Retinal pigment epithelial cell (primary cell): ENCODE measurements at regions not wholly inside any gene's neighbourhood (a gene's known extent, or its start where the extent isn't known, plus 50 kb on each side); places are given as distances from the start of the nearest gene placed in this dataset.
A peak's percentile ranks its signal among the peaks of the same experiment; 100 is the strongest.

Experiments
- DNase-seq: peaks from one replicate; pipeline ENCODE4 v3.0.0-alpha.2; 2010; ENCODE audit warnings: low read depth
- H3K4me3 ChIP-seq: 2 replicates; pipeline ENCODE4 v1.5.1; 2011; ENCODE audit warnings: mild to moderate bottlenecking, low read length, control low read depth, moderate library complexity
- TF ChIP-seq, protein P1 (sequence below): conservative IDR thresholded peaks from 2 replicates; pipeline ENCODE4 v1.5.1; 2011; ENCODE audit warnings: low read depth, low read length, control low read depth, inconsistent platforms

DNA sequence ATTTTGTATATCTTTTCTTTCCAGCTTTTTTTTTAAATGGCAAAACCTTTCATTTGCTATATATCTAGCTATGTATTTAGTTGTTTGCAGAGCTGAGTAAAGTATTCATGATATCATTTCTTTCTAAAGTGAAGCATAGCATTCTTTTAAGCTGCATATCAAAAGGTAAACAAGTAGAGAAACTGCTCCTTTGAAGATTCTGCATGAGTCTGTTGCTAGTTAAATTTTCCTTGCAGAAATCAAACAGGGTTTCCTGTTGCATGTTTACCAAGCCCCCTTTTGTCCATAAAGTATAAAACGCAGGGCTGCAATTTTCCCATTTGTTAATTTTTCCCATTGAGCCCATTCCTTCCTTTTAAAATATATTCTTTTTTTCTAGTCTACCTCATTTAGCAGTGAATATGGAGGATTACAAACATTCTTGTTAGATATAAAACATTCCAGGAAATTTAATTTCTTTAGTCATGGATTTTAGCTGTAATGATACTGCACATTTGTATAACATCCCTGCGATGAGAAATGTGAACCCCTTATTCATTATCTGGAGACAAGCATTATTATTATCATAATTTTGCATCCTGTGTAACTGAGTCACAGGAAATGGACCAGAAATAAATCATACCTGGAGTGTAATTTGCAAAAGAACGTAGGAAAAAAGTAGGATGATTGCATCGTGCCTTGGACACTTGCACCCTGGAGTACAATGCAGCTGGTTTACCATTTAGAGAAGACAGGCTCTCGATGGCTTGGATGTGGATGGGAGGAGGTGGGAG lies 110.9 kb upstream of the ARGLU1 start:
- DNase-seq, result no peak
- H3K4me3 ChIP-seq, result no peak overlapping the region
- TF ChIP-seq, protein P1, sequence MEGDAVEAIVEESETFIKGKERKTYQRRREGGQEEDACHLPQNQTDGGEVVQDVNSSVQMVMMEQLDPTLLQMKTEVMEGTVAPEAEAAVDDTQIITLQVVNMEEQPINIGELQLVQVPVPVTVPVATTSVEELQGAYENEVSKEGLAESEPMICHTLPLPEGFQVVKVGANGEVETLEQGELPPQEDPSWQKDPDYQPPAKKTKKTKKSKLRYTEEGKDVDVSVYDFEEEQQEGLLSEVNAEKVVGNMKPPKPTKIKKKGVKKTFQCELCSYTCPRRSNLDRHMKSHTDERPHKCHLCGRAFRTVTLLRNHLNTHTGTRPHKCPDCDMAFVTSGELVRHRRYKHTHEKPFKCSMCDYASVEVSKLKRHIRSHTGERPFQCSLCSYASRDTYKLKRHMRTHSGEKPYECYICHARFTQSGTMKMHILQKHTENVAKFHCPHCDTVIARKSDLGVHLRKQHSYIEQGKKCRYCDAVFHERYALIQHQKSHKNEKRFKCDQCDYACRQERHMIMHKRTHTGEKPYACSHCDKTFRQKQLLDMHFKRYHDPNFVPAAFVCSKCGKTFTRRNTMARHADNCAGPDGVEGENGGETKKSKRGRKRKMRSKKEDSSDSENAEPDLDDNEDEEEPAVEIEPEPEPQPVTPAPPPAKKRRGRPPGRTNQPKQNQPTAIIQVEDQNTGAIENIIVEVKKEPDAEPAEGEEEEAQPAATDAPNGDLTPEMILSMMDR, result no peak

DNA sequence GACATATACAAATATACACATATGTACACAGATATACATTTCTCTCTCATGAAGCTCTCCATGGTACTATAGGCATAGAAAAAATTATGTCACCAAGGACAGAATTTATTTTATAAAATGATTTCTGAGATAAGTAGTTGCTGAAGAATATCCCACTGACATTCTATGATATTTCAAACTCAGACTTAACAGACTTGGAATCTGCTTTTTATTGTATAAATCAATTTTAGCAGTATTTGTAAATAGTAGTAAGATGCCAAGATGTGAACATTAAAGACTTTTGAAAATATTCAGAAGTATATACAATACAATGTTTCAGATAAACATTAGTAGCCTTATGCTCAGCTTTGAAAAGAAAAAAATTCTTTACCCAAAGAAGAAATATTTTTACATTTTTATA lies 107.4 kb upstream of the ARGLU1 start:
- no peak for DNase-seq
- TF ChIP-seq, protein P1, result no peak
- H3K4me3 ChIP-seq, result no peak overlapping the region

DNA sequence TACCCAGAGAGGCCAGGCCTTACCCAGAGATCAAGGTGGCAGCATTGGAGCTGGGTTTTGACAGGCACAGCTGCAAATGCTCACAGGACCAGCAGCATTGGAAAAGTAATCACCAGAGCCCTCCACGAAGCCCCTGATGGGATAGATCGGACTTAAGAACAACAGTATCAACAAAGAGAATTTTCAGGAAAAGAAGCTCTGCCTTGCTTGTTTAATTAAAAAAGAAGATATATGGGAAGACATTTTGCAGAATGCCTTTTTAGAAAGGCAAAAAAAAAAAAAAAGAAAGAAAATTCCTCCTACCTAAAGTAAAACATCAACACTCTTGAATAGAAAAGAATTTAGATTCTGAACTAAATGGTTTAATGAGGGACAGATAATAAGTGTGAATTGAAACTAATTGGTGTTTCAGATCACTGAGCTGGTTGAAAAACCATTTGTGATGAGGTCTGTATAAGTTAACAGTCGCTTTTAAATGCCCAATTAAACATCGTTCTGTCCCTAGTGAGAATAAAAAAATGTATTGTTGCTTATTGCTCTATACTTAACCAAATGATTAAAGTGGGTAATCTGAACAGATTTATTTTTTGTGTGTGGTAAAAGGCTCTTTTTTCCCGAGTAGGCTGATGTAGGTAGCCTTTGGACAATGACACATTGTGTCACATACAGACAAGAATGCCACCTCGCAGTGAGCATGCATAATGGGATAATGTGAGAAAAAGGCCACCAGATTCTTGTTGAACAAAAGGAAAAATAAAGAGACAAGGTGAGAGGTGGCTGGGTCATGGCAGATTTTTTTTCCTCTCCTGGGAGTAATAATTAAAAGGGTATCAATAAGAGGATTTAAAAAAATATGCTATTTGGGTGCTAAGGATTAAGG lies 93.0 kb upstream of the ARGLU1 start:
- H3K4me3 ChIP-seq, result no peak overlapping the region
- DNase-seq, result no peak
- TF ChIP-seq, protein P1, result no peak

DNA sequence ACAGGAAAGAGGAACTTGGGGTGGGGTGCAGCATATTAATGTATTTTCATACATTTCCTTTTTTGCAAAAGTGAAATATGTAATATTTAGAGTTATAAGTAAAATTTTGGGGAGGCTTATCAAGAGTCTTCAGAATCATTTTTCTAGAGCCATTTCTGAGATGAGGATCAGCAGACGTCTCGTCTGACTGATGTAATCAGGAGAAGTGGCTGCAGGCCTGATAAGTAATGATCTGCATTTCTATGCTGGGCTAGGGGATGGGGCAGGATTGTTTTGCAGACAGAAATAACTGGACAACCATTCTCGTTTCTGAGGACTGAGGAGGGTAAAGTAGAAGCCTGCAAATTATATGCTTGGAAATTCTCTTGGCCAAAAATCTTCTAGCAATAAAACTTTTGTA lies 89.2 kb upstream of the ARGLU1 start:
- TF ChIP-seq, protein P1, result no peak
- no peak overlapping the region for H3K4me3 ChIP-seq
- DNase-seq, result no peak

DNA sequence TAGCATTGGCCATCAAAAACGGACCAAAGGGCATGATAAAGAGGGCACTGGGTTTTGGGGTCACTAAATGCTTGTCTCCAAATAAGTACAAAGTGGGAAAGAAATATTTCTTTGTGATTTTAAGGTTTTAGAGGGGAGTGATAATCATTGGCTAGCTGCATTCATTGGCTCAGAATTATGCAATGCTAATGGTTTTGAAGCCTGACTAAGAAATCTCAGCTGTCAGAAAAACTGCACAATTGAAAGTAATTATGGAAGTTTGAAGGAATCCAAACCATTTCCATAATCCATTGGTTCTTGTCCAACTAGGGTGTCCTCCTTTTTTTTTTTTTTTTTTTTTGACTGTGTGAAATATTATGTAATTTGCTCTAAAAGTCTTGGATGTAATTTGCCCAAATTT lies 88.2 kb upstream of the ARGLU1 start:
- H3K4me3 ChIP-seq, result no peak overlapping the region
- TF ChIP-seq, protein P1, result no peak
- DNase-seq, result peak; percentile 27

DNA sequence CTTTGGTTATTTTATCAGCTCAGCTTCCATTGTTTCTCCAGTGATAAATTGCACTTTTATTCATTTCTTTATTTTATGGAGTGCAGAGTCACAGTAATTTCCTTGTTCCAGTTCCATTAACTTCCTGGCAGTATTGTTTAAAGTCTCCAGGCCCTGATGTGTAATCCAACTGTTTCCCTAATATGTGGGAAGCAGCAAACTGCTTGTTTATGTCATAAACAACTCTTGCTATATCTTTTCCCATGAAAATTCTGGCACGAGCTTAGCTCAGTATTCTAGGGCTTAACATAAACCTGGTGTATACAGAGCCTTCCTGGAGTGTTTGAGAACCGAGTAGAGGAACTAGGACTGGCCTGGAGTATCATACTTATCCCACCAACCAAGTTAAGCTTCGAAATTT lies 83.5 kb upstream of the ARGLU1 start:
- H3K4me3 ChIP-seq, result no peak overlapping the region
- no peak for DNase-seq
- TF ChIP-seq, protein P1, result no peak

DNA sequence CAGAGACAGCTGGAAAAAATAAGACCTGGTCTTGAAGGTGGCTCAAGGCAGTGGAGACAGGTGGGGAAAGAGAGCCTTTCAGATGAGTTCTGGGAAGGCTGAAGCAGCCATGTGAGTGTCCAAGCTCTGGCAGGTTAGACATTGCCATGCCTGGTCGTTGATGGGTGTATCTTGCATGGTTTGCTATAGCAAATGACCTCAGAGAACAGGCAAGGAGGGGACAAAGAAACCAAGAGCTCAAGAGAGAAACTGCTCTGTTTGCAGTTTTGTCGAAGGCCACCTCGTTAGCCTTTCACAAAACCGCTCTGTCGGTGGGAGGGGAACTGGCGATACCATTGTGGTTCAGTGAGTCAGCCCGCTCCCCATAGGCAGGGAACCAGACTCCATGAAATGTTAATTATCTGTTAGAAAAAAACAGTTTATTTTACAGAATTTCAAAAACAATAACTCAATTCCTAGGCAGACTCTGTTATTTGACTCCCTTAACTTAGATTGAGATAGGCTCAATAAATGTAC lies 82.8 kb upstream of the ARGLU1 start:
- no peak for DNase-seq

More for the DNA sequence above, 82.8 kb upstream of the ARGLU1 start:
- no peak overlapping the region for H3K4me3 ChIP-seq
- TF ChIP-seq, protein P1, result no peak
